ENCODE measurements at regions not wholly inside any gene's neighbourhood (a gene's known extent, or its start where the extent isn't known, plus 50 kb on each side); places are given as distances from the start of the nearest gene placed in this dataset.
"Not testable (repeated sequence)": the region's sequence is repeated elsewhere in the genome, so short reads cannot be mapped to it uniquely, and the experiment has no call there.

DNA sequence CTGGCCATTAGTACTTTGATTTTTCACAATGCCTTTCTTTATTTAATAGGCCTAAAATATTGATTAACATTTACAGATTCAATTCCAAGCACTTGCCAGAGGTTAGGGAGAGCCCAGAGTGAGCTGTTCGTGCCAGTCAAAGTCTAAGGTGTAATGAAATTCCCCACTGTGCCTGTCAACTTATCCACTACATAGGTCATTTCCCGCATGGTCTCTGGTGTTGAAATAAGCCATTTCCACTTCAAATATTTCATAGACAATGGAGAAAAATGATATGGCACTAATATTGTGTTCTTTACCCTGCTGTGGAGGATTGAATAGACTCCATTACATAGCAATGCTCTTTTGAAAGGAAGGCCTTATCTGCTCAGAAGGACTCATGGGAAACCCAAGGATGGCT lies 978.1 kb upstream of the CELF2 start:
- ATAC-seq (no peak), DNase-seq (ENCODE audit: low spot score in 2 of 2) (no peak)
- Mint-ChIP-seq H3K27ac (no peak overlapping the region), H3K36me3 (no peaks in the 10 kb centered on the region), H3K9me3 (peaks cover 0 to 3% of the 10 kb centered on the region in 2 donors)

DNA sequence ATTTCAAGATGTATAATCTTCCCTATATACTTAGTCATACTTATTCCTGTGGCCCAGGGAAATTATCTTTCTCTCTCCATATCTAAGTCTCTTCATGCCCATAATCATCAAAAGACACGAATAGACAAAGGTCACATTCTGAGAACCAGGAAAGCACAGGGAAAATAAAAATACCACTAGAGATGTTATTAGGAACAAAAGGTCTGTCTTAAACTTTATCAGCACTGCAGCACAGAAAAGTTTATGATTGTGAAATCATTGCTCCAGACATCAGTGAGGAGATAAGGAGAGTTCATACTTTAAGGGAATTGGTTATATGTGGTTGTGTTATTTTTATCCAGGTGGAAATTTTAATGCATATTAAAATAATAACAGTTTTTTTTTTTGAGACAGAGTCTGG lies 974.6 kb upstream of the CELF2 start:
- Mint-ChIP-seq H3K36me3 (no peaks in the 10 kb centered on the region), H3K9me3 (peaks cover 0 to 3% of the 10 kb centered on the region in 2 donors), H3K27ac (no peak overlapping the region)
- no peak for DNase-seq (ENCODE audit: low spot score in 2 of 2)
- ATAC-seq = no peak

DNA sequence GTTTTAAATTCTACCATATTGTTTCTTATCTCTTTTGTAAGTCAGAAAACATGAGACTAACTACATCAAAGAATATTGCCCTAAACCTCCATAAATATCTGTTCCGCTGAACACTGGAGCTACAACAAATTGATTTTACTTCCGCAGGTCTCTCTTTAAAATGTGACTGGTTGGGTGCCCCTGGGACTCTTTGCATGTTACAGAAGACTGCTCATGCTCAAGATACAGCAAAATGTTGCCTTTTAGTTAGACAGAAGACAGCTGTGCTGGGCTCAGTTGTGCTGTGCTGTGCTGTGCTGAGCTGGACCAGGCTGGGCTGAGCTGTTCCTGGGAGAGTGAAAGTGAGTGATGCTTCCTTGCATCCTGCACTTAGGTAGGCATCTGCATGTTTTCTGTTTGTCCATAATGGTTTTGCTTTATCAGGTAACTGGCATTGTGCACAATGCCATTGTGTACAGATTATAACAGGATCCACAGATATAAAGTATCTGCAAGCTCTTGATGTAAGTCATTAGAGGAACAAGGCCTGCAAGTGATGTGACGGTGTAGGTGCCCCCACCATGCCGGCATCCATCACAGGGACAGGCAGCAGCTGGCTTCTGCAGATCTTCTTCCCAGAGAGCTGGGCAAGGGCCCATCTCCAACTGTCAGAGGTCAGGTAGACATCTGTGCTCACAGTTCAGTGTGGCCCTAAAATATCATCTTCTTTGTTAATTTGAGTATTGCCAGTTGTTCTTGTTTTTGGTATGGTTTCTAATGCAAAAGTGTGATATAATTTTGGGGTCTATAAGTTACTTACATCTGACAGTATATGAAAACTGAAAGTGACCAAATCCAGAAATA lies 972.5 kb upstream of the CELF2 start:
- ATAC-seq (no peak), DNase-seq (ENCODE audit: low spot score in 2 of 2) (no peak)
- H3K27ac Mint-ChIP-seq = no peak overlapping the region
- H3K36me3 Mint-ChIP-seq = no peaks in the 10 kb centered on the region
- peaks cover 3 to 4% of the 10 kb centered on the region in 2 donors for H3K9me3 Mint-ChIP-seq

DNA sequence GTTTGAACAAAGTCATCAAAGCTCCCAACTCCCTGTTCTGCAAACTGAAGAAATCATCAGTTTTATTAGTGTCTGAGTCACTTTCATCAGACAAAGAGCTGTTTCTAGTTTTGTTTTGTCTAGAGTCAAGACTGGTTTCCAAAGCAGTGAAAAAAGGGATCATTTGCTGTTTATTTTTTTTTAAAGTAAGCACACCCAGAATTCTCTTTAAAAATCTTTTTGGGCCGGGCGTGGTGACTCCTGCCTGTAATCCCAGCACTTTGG lies 972.0 kb upstream of the CELF2 start:
- ATAC-seq = no peak
- no peak overlapping the region for H3K27ac Mint-ChIP-seq

DNA sequence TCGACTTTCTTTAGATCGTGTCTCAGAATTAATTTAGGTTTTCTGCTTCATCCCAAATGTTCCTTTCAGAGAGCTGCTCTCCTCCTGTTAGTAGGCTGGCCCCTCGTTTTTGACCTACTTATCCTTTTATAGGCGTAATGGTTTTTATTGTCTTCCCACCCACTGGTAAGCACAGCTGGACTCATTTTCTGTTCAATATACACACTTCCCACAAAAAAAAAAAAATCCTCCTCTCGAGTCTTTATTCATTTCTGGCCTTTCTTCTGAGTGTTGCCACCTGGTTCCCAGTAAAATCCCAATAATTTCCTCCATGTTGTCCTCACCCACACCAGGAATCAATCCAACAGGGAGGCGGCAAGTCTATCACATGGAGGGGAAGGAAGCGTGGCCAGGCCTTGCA lies 970.2 kb upstream of the CELF2 start:
- H3K27ac Mint-ChIP-seq = no peak overlapping the region
- ATAC-seq (no peak), DNase-seq (ENCODE audit: low spot score in 2 of 2) (no peak)
- H3K36me3 Mint-ChIP-seq = no peaks in the 10 kb centered on the region
- H3K9me3 Mint-ChIP-seq = peaks cover 3 to 4% of the 10 kb centered on the region in 2 donors

More for the DNA sequence above, 972.0 kb upstream of the CELF2 start:
- H3K36me3 Mint-ChIP-seq = no peaks in the 10 kb centered on the region
- DNase-seq (ENCODE audit: low spot score in 2 of 2) = no peak
- peaks cover 3 to 4% of the 10 kb centered on the region in 2 donors for H3K9me3 Mint-ChIP-seq

DNA sequence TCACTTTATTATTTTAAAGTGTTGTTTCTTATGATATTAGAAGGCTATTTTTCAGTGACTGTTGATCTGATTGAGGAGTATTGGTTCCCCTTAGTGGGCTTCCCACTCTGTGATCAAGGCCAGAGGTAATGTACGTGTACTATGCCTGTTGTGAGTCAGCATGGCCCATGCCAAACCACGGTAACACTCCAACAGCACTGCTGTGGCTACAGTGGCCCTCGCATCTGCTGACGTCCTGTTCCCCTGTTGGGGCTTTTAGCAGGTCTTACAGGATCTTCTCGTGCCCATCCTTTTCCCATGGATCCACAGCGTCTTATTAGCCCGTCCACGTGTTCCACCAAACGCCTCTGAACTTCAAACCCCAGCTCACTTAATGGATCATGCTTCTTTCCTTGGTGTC lies 964.6 kb upstream of the CELF2 start:
- Mint-ChIP-seq H3K27ac (no peak overlapping the region), H3K36me3 (no peaks in the 10 kb centered on the region), H3K9me3 (peaks cover 0 to 4% of the 10 kb centered on the region in 2 donors)
- DNase-seq (ENCODE audit: low spot score in 2 of 2) = no peak
- ATAC-seq = no peak

DNA sequence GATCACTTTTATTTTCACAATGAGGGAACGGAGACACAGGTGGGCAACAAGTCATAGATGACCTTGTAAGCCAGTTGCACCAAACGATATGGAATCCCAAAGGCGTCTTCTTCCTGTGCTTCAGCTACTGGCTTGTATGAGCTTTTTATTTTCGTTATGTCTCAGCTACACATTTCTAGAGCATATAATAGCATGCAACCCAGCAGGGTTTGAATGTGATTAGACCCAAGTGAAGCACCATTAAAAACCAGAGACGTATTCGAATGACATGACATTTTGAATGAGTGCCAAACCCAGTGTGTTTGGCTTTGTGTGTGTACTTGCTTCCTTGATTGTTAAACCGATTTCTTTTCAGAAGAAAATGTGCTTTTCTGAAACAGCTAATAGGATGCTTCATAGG lies 963.2 kb upstream of the CELF2 start:
- Mint-ChIP-seq H3K27ac (no peak overlapping the region), H3K9me3 (no peaks in the 10 kb centered on the region), H3K36me3 (no peaks in the 10 kb centered on the region)
- ATAC-seq (no peak), DNase-seq (ENCODE audit: low spot score in 2 of 2) (no peak)

DNA sequence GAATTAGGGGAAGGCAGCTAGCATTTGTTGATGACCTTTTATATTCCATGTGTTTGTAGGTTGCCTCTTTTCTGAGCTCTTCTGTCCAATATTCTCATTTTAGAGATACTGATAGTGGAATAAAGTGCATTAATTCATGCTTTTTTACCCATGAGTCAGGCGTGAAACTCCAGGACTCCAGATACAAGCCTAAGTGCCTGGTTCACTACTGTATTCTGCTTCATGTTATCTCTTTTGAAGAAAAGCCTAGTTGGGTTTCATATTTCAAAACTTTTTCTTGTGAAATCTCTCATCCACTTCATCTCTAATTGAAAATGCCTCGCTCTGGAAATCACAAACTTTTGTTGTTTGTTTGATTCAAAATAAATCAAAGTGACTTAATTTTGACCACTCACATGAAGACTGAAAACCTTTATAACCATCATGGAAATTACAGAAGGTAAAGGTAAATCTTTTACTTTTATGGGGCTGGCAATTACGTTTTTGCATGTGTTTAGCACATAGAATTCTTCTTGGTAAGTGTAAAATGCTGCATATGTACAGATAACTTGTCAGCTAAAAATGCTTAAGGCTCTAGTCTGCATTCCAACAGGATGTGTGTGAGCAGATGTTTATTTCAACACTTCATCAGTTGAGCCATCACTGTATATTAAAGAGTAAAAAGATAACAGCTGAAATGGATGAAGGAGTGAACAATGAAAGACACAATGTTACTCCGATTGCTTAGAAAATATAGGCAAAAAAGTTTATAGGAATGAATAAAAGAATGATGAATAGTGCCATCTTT lies 961.8 kb upstream of the CELF2 start:
- ATAC-seq (no peak), DNase-seq (ENCODE audit: low spot score in 2 of 2) (no peak)
- Mint-ChIP-seq H3K27ac (no peak overlapping the region), H3K36me3 (no peaks in the 10 kb centered on the region), H3K9me3 (no peaks in the 10 kb centered on the region)

DNA sequence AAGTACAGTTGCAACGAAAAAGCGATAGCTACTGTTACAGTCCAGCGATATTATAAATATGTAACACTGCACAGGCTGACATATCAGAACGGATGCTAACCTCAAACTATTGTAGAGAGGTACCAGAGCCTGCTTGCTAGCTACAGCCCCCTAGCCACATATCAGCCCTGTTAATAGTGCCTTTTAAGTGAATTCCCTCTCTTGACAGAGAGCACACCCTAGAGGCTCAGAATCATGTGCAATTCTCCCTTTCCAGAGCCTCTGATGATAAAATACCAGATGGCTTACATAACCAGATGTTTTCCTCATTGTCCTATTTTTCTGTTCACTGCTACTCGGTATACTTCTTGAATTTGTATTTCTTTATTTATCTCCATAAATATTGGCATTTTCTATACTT lies 960.7 kb upstream of the CELF2 start:
- H3K27ac Mint-ChIP-seq = no peak overlapping the region
- H3K36me3 Mint-ChIP-seq = no peaks in the 10 kb centered on the region
- H3K9me3 Mint-ChIP-seq = no peaks in the 10 kb centered on the region
- DNase-seq (ENCODE audit: low spot score in 2 of 2) (no peak), ATAC-seq (no peak)

DNA sequence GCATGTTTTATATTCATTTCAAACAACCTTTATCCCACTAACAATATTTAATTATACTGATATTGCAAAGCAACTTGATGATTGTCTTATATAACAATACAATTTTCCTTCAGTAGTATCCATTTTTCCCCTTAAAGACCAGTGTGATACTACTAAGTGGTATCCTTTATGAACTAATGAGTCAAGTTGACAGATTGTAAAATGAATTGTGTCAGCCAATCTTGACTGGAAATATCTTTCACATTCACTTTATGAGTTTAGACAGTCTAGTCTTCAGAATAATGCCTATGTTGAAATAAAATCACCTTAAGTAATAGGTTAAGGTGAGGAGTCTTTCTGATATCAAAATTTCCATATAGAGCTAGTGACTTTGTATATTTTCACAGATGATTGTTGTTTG lies 950.0 kb upstream of the CELF2 start:
- DNase-seq (ENCODE audit: low spot score in 2 of 2) (no peak), ATAC-seq (no peak)
- Mint-ChIP-seq H3K9me3 (peaks cover 0 to 3% of the 10 kb centered on the region in 2 donors), H3K27ac (no peak overlapping the region), H3K36me3 (no peaks in the 10 kb centered on the region)

DNA sequence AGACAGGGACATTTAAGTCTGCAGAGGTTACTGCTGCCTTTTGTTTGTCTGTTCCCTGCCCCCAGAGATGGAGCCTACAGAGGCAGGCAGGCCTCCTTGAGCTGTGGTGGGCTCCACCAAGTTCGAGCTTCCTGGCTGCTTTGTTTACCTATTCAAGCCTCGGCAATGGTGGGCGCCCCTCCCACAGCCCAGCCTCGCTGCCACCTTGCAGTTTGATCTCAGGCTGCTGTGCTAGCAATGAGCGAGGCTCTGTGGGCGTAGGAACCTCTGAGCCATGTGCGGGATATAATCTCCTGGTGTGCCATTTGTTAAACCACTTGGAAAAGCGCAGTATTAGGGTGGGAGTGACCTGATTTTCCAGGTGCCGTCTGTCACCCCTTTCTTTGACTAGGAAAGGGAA lies 942.8 kb upstream of the CELF2 start:
- peaks cover 0 to 13% of the 10 kb centered on the region in 2 donors for H3K36me3 Mint-ChIP-seq
- not testable (repeated sequence) for H3K27ac Mint-ChIP-seq; DNase-seq (ENCODE audit: low spot score in 2 of 2); H3K9me3 Mint-ChIP-seq; ATAC-seq

DNA sequence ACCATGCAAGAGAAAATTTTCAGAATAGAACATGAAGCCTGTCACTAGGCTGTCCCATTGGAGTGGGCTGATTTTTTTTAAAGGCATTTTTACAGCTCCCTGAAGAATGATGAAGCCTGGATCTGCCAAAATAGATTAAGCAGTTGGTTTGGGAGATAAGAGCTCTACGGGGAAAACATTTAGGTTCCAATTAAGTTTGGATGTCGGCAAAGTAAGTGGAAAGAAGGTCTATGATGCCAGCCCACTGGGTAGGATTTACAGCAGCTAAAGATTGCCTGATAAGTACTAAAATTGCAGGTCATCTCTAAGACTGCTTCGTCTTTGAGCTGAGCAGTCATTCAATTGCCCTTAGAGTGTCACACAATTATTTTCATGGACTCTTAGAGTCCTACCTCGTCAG lies 939.2 kb upstream of the CELF2 start:
- peaks cover 0 to 13% of the 10 kb centered on the region in 2 donors for H3K36me3 Mint-ChIP-seq
- peaks cover 0 to 5% of the 10 kb centered on the region in 2 donors for H3K9me3 Mint-ChIP-seq
- ATAC-seq = no peak
- no peak overlapping the region for H3K27ac Mint-ChIP-seq
- no peak for DNase-seq (ENCODE audit: low spot score in 2 of 2)

DNA sequence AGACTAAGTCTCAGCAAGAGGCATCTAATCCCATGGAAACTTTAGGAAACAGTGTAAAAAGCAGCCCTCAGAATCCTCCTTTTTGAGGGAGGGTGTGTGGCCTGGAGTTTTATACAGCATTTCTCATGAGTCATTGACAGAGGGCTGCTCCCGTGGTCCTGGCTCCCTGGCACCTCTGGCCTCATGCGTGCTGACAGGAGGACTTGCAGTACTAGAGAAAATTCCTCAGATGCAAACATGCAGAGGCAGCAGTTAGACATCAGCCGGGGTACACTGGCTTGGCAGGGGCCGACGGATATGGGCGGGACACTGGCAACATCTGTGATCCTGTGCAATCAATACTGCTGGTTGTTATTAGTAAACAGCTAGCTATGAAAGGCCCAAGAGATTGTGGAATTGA lies 925.1 kb upstream of the CELF2 start:
- no peaks in the 10 kb centered on the region for H3K9me3 Mint-ChIP-seq
- no peak for DNase-seq (ENCODE audit: low spot score in 2 of 2)
- no peak for ATAC-seq
- H3K27ac Mint-ChIP-seq = no peak overlapping the region
- H3K36me3 Mint-ChIP-seq = no peaks in the 10 kb centered on the region

DNA sequence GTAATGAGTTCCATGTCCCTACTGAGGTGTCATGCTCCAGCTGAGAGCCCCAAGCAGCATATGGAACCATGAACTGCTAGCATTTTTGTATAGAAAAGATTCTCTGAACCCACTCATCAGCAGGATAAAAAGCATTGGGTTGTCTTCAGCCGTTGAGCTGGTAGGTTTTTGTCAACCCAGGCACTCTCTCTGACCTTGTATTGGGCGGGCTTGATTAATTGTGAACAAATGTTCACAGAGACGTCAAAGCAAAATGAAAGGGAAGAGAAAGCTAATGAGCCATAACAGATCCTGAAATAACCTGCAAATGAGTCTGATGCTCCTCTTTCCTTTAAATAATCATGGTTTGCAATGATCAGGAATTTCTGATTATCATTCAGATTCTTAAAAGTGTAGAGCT lies 924.7 kb upstream of the CELF2 start:
- DNase-seq (ENCODE audit: low spot score in 2 of 2) (no peak), ATAC-seq (no peak)
- H3K27ac Mint-ChIP-seq = no peak overlapping the region
- no peaks in the 10 kb centered on the region for H3K9me3 Mint-ChIP-seq
- H3K36me3 Mint-ChIP-seq = no peaks in the 10 kb centered on the region

DNA sequence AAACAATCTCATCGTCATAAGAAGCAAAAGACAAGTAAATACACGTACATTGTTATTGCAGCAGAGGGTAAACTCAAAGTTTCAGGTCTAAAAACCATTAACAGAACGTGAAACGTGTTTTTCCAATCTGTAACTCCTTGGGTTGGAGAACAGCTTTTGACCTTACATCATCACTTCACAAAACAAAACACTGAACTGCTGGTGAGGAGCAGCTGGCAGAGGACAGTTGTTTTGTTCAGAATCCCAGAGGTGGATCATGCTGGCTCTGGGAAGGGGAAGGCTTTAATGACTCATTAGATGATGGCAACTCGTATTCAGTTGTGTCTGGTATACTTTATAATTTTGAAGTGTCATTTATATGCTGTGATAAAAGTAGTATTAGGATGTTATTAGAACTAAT lies 923.0 kb upstream of the CELF2 start:
- no peak for DNase-seq (ENCODE audit: low spot score in 2 of 2)

DNA sequence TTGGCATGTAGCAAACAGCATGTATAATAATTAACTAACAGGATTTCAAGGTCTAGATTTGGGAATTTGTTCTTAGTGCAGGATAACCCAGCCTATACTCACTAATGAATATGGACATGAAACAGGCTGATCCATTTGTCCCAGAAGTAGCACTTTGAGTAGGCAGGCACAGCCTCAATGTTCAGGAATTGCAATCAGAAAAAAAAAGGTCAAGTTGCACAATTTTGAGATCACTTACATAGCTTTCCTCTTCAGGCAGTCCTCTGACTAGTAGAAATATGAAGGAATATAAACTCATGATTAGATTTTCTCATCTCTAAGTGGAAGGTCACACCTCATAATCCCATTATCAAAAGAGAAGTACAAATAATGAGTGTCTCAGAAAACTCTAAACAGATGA lies 921.4 kb upstream of the CELF2 start:
- DNase-seq (ENCODE audit: low spot score in 2 of 2) = no peak
- no peak for ATAC-seq
- H3K9me3 Mint-ChIP-seq = peaks cover 0 to 3% of the 10 kb centered on the region in 2 donors
- H3K27ac Mint-ChIP-seq = no peak overlapping the region
- no peaks in the 10 kb centered on the region for H3K36me3 Mint-ChIP-seq

More for the DNA sequence above, 923.0 kb upstream of the CELF2 start:
- ATAC-seq = no peak
- H3K27ac Mint-ChIP-seq = no peak overlapping the region
- no peaks in the 10 kb centered on the region for H3K36me3 Mint-ChIP-seq
- peaks cover 0 to 3% of the 10 kb centered on the region in 2 donors for H3K9me3 Mint-ChIP-seq

DNA sequence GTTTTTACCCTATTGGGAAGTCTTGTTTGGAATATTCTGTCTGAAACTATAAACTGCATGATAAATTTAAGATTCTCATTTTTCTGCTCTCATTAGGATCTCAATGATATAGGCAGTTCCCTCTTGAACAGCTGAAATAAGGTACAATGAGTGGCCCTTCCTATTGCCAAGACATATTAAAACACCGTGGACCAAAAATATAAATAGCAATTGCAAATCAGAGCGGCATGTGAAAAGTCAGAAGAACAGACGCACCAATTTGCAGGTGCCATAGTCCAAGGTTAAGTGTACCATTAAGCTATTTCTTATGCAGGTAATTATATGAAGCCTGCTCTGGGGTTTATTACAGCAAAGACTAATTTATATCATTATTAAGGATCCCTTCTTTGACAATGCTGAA lies 920.8 kb upstream of the CELF2 start:
- Mint-ChIP-seq H3K36me3 (no peaks in the 10 kb centered on the region), H3K9me3 (peaks cover 0 to 3% of the 10 kb centered on the region in 2 donors), H3K27ac (no peak overlapping the region)
- ATAC-seq (no peak), DNase-seq (ENCODE audit: low spot score in 2 of 2) (no peak)

DNA sequence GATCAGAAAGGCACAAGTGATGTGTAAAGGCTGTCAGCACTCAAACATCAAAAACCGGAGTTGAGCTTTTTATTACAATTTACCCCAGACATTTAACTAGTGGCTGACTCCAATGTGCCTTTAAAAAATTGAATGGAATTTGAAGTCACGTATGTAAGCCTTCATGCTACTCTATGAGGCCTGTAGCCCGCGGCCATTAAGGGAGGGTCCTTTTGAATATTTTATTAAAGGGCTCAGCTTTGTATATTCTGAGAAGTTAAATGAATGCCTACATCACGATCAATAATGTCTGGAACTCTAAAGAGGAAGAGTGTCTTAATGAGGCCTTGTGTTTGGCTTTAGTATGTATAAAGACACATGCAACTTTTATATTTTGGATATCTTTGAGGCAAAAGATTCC lies 916.6 kb upstream of the CELF2 start:
- DNase-seq (ENCODE audit: low spot score in 2 of 2) (no peak), ATAC-seq (no peak)
- no peak overlapping the region for H3K27ac Mint-ChIP-seq
- no peaks in the 10 kb centered on the region for H3K36me3 Mint-ChIP-seq
- H3K9me3 Mint-ChIP-seq = peaks cover 0 to 11% of the 10 kb centered on the region in 2 donors

Measured in activated naive CD4-positive, alpha-beta T cell treated with anti-CD3 and anti-CD28 coated beads, Interleukin-2, amount 50 U/mL, for 72 hours (primary cell).